Myocyte (in vitro differentiated cells): ENCODE measurements at regions not wholly inside any gene's neighbourhood (a gene's known extent, or its start where the extent isn't known, plus 50 kb on each side); places are given as distances from the start of the nearest gene placed in this dataset.

Experiments
- DNase-seq: peaks from one replicate; pipeline ENCODE4 v3.0.0-alpha.2; 2012; ENCODE audit warnings: low read depth

DNA sequence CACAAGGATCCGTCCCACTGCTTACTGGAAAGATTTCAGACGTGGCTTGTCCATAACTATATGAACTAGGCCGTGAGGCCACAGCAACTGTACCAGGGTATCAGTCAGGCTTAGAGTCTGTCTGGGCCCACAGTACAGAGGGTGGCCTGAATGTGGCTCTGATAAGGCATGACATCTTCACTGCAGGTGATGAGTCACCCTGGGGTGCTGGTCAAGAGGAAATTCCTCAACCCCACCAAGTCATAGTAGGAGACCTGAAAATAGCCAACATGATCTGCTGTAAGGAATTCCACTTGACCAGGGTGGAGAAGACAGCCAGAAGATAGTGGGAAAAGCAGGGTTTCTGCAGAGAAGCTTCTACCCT, 107.7 kb downstream of the INHBB start:
- peak; percentile 92 for DNase-seq

DNA sequence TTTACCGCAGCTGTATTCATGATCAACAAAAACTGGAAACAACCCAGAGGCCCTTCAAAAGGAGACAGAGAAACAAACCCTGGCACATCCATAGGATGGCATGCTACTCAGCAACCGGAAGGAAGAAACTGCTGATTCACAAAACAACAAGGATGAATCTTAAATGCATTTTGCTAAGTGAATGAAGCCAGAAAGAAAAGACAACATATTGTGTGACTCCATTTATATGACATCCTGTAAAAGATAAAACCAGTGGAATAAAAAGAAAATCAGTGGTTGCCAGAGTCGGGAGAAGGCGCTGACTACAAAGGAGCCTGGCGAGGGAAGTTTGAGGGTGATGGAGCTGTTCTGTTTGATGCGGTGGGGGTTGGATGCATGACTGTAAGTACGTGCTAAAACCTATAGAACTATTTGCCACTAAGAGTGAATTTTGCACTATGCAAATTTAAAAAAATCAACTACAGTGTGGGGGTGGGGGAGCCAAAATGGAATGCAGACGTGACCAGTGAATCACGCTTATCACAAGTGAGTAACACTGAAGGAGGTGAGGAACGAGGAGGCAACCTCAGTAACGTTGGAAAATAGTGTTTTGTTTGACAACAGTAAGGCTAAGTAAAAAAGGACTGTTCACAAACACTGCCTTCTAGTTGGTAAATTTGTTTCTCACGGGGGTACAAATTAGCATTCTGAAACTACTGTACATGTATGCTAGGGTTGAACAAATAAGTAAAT, 108.9 kb downstream of the INHBB start:
- DNase-seq = no peak

DNA sequence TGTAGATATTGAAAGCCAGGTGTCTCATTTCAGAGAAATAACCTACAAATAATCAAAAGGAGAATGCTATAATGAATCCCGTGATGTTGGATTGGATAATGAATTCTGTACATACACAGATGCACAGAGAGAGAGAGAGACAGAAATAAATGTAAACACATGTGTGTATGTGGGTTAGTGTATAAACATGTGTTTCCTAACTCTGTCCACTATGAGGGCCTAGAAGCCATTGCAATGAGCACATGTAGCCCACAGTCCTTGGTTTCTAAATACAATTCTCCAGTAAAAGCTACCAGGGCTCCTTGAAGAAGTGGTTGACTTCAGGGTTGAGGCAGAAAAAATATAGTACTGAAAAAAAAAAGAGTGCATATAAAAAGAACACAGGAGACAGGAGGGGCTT, 109.5 kb downstream of the INHBB start:
- DNase-seq = no peak

DNA sequence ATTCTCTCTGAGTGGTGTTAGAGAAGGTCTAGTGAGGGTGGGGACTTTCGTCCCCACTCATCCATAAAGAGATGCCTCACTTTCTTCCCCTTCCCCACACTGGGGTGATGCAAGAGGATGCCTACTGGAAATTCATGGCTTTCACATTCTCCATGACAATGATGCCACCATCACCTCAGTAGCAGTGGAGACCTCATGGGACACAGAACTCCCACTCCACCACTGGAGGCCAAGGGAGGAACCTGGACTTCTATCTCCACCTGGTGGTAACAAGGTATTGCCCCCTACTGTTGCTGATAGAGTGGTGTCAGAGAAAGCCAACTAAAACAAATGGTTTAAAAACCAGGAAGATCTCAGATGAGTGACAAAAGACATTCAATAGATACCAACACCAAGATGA, 110.9 kb downstream of the INHBB start:
- no peak for DNase-seq

DNA sequence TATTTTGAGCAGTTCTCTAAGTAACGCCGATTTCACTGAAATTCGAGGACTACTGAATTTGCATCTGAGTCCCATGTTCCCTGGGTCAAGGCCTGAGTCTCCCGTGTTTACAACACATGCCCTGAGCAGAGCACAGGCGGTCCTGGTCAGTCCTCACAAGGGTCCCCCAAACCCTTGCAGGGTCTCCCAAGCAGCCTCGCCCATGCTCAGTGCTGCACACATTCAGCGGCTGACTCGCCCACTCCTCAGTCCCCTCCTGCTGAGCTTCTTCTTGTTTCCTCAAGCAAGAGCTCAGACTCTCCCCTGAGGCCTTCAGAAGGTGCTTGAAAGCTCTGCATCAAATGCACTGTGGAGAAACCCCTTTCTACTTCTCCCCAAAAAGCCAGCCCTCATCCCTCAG, 114.6 kb downstream of the INHBB start:
- DNase-seq = no peak

DNA sequence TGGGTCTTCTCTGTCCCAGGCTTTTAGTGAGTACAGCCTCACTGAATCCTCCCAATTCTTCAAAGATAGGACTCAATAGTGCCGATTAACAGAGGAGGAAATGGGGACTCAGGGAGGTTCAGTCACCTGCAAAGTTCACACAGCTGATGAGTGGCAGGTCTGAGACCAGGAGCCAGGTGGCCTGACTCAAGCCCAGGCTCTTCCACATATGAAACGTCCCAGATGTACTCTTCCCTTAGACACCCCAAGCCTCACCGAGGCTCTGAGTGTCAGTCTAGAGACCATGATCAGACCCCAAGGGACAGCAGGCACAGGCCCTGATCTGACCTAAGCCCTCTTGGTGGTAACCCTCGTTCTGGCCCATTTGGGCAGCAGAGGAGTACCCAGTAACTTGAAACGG, 115.2 kb downstream of the INHBB start:
- no peak for DNase-seq

DNA sequence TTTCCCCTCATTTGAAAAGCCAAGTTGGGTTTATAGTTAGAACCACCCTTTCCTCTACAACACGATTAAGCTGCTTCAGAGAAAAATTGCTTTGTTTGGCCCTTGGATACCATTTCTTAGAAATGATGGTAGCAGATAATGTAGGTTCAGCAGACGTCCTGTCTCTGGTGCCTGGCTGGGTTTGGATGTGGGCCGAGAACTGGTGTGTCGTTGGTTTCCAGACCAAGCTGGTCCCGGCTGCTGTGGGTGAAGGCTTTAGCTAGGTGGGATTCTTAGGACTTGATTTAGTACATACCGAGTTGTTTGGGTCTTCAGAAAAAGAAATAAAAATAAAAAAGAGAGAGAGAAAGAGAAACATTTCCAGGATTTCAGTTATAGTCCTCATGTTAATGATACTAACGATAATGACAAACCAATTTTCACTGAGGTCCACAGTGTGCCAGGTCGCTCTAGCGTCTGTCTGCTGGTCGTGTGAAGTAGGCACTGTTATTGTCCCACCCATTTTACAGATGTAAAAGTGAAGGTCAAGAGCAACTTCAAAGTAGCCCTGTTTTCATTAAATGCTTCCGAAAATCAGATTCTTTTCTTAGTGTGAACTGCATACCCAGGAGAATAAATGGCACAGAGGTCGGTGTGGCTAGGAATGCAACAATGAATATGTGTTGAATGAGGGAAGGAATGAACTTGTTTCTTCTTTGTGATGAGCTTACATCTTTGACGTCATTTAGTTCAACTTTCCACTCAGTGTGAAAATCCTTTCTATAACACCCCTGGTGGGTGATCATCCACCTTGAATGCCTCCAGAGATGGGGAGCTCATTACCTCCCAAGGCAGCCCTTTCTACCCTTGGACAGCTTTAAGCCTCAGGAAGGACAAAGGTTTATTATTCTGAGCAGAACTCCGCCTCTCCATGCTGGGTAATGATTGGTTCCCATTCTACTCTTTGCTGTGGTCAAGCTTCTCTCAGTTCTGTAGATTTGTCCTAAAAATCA, 115.9 kb downstream of the INHBB start:
- DNase-seq = no peak

DNA sequence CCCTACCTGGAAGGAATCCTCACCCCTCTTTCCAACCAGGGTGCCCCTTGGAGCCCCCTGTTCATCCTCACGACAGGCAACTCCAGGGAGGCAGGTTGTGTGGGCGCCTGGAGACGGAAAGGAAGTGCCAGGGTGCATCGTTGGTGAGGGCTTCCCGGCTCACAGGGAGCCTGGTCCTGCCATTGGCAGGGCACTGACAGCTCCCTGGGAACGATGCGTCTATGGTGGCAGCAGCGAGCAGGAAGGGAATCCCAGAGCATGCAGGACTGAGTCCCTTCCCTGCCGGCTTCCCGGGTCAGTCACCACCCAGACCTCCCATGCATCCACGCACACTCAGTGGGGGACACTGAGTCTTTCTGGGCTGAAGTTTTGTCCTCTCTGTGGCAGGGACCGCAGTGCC, 117.6 kb downstream of the INHBB start:
- no peak for DNase-seq

DNA sequence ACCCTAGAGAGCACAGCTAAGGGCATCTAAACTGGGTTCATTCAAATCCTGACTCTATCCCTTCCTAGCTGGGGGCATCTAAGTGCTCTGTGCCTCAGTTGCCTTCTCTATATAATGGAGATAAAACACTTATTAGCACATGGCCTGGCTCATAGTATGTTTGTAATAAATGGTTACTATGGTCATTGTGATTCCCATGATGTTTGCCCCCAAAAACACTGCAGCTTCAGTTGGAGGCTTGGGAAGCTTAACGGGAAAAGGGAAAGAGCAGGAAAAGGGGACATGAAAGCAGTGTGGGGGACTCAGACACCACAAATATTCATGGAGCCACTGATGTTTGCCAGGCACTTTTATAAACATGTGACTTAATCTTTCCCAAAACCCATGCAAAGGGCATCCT, 118.1 kb downstream of the INHBB start:
- DNase-seq = no peak

DNA sequence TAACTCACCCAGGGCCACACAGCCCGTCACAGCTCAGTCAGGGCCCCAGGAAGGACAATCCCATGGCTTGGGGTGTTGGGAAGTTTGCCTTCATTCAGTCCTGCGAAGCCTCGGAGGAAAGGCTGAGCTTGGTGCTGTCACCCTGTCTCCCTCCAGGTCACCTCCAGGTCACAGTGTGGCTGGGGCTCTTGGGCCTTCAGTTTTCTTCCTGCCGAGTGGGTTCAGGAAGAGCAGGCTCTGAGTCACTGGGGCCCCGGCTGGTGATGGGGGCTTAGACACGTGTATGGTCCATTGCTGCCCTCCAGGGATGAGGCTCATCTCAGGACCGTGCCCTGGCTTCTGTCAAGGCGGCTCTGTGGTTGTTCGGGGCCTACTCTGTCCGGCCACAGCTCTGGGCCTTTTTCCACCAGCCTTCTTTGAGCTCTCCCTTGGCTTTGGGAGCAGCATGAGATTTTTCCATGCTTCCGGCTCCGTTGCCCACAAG, 118.6 kb downstream of the INHBB start:
- DNase-seq = no peak

DNA sequence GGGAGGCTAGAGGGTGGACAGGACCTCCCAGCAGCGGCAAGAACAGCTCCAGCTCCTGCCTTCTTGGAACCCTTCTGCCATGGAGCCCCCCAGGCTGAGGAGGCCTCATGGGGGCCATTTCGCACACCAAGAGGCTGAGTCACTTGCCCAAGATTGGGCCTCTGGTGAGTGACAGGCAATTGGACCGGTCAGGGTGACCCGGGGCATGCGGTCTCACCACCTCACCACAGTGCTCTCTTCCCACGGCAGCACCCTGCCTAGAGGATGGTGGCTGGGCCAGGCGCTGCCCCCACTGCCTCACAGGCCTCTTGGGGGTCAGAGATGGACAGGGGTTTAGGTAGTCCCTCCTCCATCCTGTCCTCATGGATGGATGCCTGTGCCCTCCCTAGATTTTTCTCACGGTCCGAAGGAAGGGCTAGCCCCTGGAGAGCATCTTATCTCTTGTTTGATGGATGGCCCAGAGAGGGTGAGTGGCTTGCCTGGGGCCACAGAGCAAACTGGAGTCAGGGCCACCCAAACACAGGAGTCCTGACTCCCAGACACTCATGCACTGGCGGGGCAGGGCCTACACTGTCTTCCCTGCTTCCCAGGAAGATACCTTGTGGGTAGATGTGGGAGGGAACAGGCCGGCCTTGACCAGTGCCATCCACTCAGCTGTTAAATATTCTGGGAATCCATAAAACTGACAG, 119.2 kb downstream of the INHBB start:
- no peak for DNase-seq

DNA sequence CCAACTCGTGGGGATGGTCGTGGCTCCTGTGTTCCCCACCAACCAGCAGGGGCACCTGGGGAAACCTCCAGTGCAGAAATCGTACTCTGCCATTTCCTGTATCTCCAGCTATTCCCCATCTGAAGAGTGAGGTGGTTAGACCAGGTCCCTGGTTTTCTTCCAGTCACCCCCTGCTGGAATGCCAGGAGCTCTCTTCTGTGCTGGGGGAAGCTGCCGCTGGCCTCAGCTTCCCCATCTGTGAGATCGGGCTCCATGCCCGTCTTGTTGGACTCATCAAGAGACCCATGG, 119.7 kb downstream of the INHBB start:
- DNase-seq = no peak

DNA sequence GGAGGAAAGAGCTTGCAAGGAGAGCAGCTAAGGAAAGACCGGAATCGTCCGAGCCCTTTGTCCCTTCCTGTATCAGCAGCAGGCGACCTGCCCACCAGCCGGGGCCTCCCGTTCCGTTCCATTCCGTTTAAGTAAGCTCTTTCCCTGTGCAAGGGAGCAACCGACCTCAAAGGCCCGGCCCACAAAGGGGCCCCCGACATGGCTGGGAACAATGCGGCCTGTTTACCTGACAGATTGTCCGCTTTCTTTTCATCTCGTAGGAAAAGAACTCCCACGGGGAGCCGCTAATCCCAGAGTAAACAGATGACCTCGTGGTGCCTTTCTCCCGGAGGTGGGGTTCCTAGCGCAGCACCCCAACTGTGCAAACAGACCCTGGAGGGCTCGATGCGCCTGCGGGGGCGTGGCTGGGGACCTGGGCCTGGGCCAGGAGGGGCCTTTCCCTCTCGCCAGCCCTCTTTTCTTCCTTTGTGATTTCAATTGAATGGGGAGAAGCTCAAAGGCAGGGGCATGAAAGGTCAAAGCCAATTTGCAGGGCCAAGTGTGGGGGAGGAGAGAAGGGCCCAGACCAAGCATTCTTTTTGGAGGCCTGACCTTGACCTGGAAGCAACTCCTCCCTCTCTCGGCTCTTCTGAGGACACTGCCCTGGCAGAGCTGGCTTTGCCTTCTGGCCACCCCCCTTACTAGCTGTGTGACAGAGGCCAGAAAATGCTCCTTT, 120.2 kb downstream of the INHBB start:
- no peak for DNase-seq

DNA sequence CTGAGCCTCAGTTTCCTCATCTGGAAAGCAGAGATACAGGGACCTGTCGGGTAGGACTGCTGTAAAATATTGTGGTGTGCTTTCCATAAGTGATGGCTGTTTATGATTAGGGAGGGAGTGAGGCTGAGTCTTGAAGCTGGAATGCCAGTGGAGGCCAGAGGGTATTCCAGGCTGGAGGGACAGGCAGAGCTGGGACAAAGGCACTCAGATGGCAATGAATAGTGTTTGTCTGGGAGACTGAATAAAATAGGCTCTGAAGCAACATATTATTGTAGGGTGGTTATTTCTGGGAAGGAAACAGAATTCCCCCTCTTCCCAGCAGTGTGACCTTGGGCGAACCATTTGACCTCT, 120.7 kb downstream of the INHBB start:
- no peak for DNase-seq

DNA sequence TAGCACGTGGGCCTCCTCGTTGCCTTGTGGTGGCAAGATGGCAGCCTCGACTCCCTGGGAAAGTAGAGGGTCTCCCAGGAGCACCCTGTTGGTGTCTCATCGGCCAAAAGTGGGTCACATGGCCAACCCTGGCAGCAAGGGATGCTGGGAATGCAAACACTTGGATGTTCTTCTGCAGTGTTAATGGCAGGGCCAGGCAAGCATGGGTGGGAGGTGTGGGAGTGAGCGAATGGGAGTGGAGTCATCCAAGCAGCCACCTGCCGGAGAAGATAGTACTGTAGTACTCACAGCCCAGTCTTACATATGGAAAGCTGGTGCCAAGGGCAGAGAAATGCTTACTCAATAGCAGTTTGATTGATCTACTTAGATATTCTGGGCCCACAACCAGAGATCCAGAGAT, 122.2 kb downstream of the INHBB start:
- DNase-seq = no peak

DNA sequence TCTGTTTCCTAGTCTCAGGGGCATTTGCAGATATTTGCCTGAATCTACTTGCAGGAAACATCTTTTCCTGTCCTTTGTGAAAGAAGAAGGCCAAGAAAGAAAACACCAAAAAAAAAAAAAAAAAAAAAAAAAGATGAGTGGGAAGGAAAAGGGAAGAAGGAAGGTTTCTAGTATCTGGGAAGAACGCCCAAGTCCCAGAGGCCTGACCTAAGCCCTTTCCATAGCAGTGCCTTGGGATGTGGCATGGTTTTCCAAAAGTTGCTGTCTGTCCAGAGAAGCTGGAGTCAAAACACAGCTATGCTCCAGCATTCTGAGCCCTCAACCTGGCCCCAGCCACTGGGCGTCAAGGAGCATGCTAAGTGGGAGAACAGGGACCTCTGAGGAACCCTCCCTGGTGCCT, 123.5 kb downstream of the INHBB start:
- peak; percentile 35 for DNase-seq

DNA sequence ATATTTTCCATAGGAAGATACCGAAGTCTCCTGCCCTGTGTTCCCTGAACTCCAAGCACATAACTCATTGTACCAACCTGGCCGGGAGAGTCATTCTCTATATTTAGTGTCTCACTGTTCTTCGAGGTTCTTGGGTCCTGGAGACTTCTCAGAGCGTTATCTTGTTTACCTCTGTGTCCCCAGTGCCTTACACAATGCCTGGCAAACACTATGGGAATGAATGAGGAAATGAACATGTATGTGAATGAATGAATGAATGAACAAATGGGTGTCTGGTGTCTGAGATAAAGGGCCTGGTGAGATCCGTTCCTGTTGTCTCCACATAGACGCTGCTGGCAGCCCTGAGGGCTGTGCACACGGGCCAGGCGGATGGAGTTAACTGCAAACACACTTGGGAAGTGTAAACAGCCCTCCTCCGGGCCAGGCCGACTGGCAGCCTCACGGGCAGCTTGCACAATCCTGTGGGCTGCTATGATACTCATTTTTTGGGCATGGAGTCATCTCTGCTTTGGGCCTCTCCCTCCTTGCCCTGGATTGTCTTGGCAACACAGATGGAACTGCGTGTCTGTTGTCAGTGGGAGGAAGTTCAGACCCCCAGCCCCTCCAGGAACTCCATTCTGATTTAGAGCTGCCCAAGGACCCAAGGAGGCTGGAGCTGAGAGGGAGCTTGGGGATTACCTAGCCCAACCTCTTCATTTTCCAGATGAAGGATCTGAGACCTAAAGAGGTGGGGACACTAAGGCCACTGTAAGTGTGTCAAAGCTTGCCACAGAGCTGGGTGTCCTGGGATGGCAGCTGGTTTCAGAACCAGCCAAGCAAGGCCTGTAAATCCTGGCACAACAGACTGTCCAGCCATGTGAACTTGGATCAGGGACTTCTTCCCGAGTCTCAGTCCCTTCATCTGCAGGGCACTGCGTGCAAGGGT, 124.4 kb downstream of the INHBB start:
- peak; percentile 81 for DNase-seq

DNA sequence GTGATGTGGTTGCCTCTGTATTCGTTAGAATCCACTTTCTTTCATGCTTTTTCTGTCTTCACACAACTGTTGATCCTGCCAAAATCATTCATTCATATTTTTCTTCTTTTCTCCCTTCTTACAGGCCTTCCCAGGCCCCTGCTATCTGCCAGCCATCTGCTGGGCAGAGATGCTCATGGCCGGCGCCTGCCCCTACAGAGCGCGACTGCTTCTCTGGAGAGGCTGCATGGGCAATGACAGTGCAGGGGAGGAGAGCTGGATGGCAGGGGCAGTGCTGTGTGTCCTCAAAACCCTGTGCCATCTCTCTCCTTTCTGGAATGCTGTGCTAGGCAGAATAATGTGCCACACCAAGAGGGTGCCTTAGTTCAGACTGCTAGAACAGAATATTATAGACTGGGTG, 125.2 kb downstream of the INHBB start:
- no peak for DNase-seq

DNA sequence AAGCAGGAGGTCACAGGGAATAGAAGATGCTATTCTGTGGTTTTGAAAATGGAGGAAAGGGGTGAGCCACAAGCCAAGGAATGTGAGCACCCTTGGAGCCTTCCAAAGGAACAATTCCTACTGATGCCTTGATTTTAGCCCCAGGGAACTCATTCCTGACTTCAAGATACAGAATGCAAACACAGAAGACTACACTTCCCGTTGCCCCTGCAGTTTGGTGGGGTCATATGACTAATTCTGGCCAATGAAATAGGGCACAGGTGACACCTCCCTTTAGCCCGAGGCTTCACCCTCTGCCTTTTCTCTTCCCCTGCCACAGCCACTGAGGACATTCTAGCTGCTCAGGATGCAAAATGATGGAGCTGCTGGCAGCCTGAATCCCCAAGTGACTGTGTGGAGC, 126.1 kb downstream of the INHBB start:
- no peak for DNase-seq

DNA sequence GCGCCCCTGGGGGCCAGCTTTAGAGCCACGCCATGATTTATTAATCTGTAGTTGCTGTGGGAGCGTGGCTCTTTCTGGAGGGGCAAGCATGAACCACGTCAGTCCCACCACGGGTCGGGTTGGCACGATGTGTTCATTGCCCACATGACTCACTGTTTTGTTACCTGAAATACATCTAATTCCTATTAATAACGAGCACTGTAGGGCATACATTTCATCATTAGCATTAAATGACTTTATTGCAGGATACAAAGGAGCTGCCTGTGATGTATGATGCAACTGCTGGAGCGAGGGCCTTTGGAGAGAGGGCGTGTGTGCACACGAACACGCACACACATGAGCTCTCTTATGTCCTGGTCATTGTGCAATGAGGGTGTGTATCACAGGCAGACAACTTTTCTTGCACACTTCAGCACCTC, 127.0 kb downstream of the INHBB start:
- DNase-seq = no peak
